OCI-LY1 (cell line): ENCODE measurements at regions not wholly inside any gene's neighbourhood (a gene's known extent, or its start where the extent isn't known, plus 50 kb on each side); places are given as distances from the start of the nearest gene placed in this dataset.

Experiments
- H2AFZ ChIP-seq: fragments of 200-600 bp; sonication (generic), shearing (Covaris generic); 2 replicates; pipeline ENCODE4 v1.6.0; 2014; ENCODE audit warnings: antibody characterized with exemption, mild to moderate bottlenecking, low read length
- H3F3A ChIP-seq: fragments of 200-600 bp; sonication (generic), shearing (Covaris generic); 2 replicates; pipeline ENCODE4 v1.6.0; 2014; ENCODE audit warnings: mild to moderate bottlenecking, antibody characterized with exemption, low read length, moderate library complexity; ENCODE audit not compliant: insufficient read depth
- H3K27ac ChIP-seq: fragments of 200-600 bp; sonication (generic); 2 replicates; pipeline ENCODE4 v1.5.1; 2014; ENCODE audit warnings: low read length, mixed run types, mild to moderate bottlenecking, low read depth; ENCODE audit not compliant: poor library complexity, severe bottlenecking
- H3K27me3 ChIP-seq: fragments of 200-600 bp; sonication (generic); 2 replicates; pipeline ENCODE4 v1.6.0; 2014; ENCODE audit warnings: antibody characterized with exemption, mild to moderate bottlenecking, low read length, moderate library complexity; ENCODE audit not compliant: insufficient read depth
- H3K36me3 ChIP-seq: fragments of 200-600 bp; sonication (generic); 2 replicates; pipeline ENCODE4 v1.6.1; 2014; ENCODE audit warnings: mild to moderate bottlenecking, antibody characterized with exemption, low read length, moderate library complexity, mixed read lengths; ENCODE audit not compliant: insufficient read depth
- H3K4me1 ChIP-seq: fragments of 200-600 bp; sonication (generic); 2 replicates; pipeline ENCODE4 v1.5.1; 2014; ENCODE audit warnings: mild to moderate bottlenecking, low read length, moderate library complexity; ENCODE audit not compliant: insufficient read depth, severe bottlenecking
- H3K4me2 ChIP-seq: fragments of 200-600 bp; sonication (generic), shearing (Covaris generic); 2 replicates; pipeline ENCODE4 v1.6.1; 2014; ENCODE audit warnings: low read length
- H3K4me3 ChIP-seq: fragments of 200-600 bp; sonication (generic); 2 replicates; pipeline ENCODE4 v1.5.1; 2014; ENCODE audit warnings: low read length, low read depth, mild to moderate bottlenecking, mixed read lengths; ENCODE audit not compliant: poor library complexity, severe bottlenecking
- H3K79me2 ChIP-seq: fragments of 200-600 bp; shearing (Covaris generic); 2 replicates; pipeline ENCODE4 v1.6.1; 2016; ENCODE audit warnings: mixed run types, low read length, mixed read lengths; ENCODE audit not compliant: insufficient read depth
- H3K9ac ChIP-seq: fragments of 200-600 bp; sonication (generic), shearing (Covaris generic); 2 replicates; pipeline ENCODE4 v1.6.1; 2014; ENCODE audit warnings: mild to moderate bottlenecking, low read length, mixed read lengths
- H3K9me2 ChIP-seq: fragments of 200-600 bp; sonication (generic), shearing (Covaris generic); 2 replicates; pipeline ENCODE4 v1.6.1; 2014; ENCODE audit warnings: low read depth, mild to moderate bottlenecking, low read length, mixed read lengths
- H3K9me3 ChIP-seq: fragments of 200-600 bp; shearing (Covaris generic); 2 replicates; pipeline ENCODE4 v1.6.1; 2014; ENCODE audit warnings: low read length, mixed read lengths
- H4K20me1 ChIP-seq: fragments of 200-600 bp; sonication (generic), shearing (Covaris generic); 2 replicates; pipeline ENCODE4 v1.6.0; 2016; ENCODE audit warnings: mild to moderate bottlenecking, low read length; ENCODE audit not compliant: insufficient read depth
- EZH2 ChIP-seq: fragments of 200-600 bp; sonication (generic), shearing (Covaris generic); IDR thresholded peaks from 2 replicates; pipeline ENCODE4 v1.8.0; 2017; ENCODE audit warnings: borderline replicate concordance, mixed run types, mild to moderate bottlenecking, antibody characterized with exemption, low read length, moderate library complexity, mixed read lengths
- TF ChIP-seq, protein P1 (sequence below): fragments of 200-600 bp; sonication (generic), shearing (Covaris generic); IDR thresholded peaks from 2 replicates; pipeline ENCODE4 v1.5.1; 2017; ENCODE audit warnings: mild to moderate bottlenecking, antibody characterized with exemption, low read length, moderate library complexity, mixed read lengths

DNA sequence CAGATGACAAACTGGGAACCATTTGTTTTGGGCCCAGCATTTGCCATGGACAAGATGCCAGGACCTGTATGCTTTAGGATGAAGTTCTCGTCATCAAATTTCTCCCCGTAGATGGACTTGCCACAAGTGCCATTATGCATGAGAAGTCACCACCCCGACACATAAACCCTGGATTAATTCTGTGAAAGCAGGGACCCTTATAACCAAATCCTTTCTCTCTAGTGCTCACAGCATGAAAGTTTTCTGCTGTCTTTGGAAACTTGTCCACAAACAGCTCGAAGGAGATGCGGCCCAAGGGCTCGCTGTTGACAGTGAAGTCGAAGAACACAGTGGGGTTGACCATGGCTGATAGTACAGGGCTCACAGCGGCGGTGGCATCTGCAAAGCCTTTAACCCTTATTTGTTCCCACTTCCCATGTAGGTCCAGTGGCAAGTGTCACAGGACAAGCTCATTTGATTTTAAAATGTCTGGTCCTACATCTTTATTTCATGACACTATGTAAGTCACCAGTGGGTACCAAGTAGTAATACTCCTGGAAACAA is 75.2 kb upstream of the MIR17HG start:
- H3K79me2 ChIP-seq = no peaks in the 10 kb centered on the region
- no peak overlapping the region for H3K27ac ChIP-seq
- no peak overlapping the region for H3K9ac ChIP-seq

DNA sequence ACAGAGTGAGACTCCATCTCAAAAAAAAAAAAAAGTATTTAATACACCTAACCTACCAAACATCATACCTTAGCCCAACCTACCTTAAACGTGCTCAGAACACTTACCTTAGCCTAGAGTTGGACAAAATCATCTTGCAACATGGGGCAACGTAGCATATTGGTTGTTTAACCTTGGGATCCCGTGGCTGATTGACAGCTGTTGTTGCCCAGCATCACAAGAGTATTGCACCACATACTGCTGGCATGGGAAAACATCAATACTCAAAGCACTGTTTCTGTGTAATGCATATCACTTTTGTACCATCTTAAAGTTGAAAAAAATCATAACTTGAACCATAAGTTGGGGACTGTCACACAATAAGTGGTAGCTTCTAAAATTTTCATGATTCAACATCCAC is 73.8 kb upstream of the MIR17HG start:
- Histone ChIP-seq H3K9ac (no peak overlapping the region), H3K4me3 (no peak overlapping the region), H3K36me3 (no peaks in the 10 kb centered on the region), H3K27me3 (no peaks in the 10 kb centered on the region), H3F3A (no peaks in the 10 kb centered on the region), H3K4me1 (no peaks in the 10 kb centered on the region), H3K9me2 (no peaks in the 10 kb centered on the region), H3K79me2 (no peaks in the 10 kb centered on the region), H4K20me1 (no peaks in the 10 kb centered on the region), H2AFZ (no peak overlapping the region), H3K4me2 (no peak overlapping the region), H3K9me3 (no peaks in the 10 kb centered on the region), H3K27ac (no peak overlapping the region)
- TF ChIP-seq EZH2 = no peak
- TF ChIP-seq, protein P1, sequence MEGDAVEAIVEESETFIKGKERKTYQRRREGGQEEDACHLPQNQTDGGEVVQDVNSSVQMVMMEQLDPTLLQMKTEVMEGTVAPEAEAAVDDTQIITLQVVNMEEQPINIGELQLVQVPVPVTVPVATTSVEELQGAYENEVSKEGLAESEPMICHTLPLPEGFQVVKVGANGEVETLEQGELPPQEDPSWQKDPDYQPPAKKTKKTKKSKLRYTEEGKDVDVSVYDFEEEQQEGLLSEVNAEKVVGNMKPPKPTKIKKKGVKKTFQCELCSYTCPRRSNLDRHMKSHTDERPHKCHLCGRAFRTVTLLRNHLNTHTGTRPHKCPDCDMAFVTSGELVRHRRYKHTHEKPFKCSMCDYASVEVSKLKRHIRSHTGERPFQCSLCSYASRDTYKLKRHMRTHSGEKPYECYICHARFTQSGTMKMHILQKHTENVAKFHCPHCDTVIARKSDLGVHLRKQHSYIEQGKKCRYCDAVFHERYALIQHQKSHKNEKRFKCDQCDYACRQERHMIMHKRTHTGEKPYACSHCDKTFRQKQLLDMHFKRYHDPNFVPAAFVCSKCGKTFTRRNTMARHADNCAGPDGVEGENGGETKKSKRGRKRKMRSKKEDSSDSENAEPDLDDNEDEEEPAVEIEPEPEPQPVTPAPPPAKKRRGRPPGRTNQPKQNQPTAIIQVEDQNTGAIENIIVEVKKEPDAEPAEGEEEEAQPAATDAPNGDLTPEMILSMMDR = no peak

More for the DNA sequence above, 75.2 kb upstream of the MIR17HG start:
- no peaks in the 10 kb centered on the region for H3K9me2 ChIP-seq
- H3K4me1 ChIP-seq = no peaks in the 10 kb centered on the region
- H4K20me1 ChIP-seq = no peaks in the 10 kb centered on the region
- H3F3A ChIP-seq = no peaks in the 10 kb centered on the region
- H3K4me2 ChIP-seq = no peak overlapping the region
- H3K36me3 ChIP-seq = no peaks in the 10 kb centered on the region
- H3K27me3 ChIP-seq = no peaks in the 10 kb centered on the region
- H3K9me3 ChIP-seq = no peaks in the 10 kb centered on the region
- H2AFZ ChIP-seq = no peak overlapping the region
- TF ChIP-seq EZH2 = no peak
- TF ChIP-seq, protein P1 = no peak
- H3K4me3 ChIP-seq = no peak overlapping the region

GRCh38 chr13:91277013-91277676 is 70.3 kb upstream of the MIR17HG start:
- no peaks in the 10 kb centered on the region for H3K9me3 ChIP-seq
- no peaks in the 10 kb centered on the region for H3F3A ChIP-seq
- H3K27ac ChIP-seq = no peak overlapping the region
- no peak overlapping the region for H2AFZ ChIP-seq
- H3K9ac ChIP-seq = no peak overlapping the region
- H4K20me1 ChIP-seq = no peaks in the 10 kb centered on the region
- no peaks in the 10 kb centered on the region for H3K79me2 ChIP-seq
- H3K27me3 ChIP-seq = no peaks in the 10 kb centered on the region
- no peaks in the 10 kb centered on the region for H3K4me1 ChIP-seq
- no peaks in the 10 kb centered on the region for H3K9me2 ChIP-seq
- no peak overlapping the region for H3K4me2 ChIP-seq
- no peak overlapping the region for H3K4me3 ChIP-seq
- no peak for TF ChIP-seq EZH2
- TF ChIP-seq, protein P1 = no peak
- H3K36me3 ChIP-seq = no peaks in the 10 kb centered on the region
